Spinal cord (tissue), 9 donors: ENCODE measurements at regions not wholly inside any gene's neighbourhood (a gene's known extent, or its start where the extent isn't known, plus 50 kb on each side); places are given as distances from the start of the nearest gene placed in this dataset.

Source experiments
- DNase-seq, 6 donors: peaks; one replicate each; pipeline versions ENCODE4 v3.0.0 to v3.0.0-alpha.2; 2013 to 2015; ENCODE audit warnings: low spot score in 6 of 6, low read depth in 4 of 6
- H3K27ac ChIP-seq: one replicate; pipeline ENCODE4 v1.5.1; 2013; ENCODE audit warnings: low read depth, low read length, control low read depth
- H3K27me3 ChIP-seq: one replicate; pipeline ENCODE4 v1.6.1; 2013; ENCODE audit warnings: low read length; ENCODE audit not compliant: control insufficient read depth, insufficient read depth
- H3K36me3 ChIP-seq: one replicate; pipeline ENCODE4 v1.6.1; 2013; ENCODE audit warnings: low read length; ENCODE audit not compliant: control insufficient read depth, insufficient read depth
- H3K4me1 ChIP-seq: one replicate; pipeline ENCODE4 v1.6.1; 2013; ENCODE audit warnings: low read length; ENCODE audit not compliant: control insufficient read depth, insufficient read depth
- H3K4me3 ChIP-seq: one replicate; pipeline ENCODE4 v1.5.1; 2013; ENCODE audit warnings: low read depth, low read length, control low read depth
- H3K9me3 ChIP-seq: one replicate; pipeline ENCODE4 v1.6.1; 2013; ENCODE audit warnings: low read length; ENCODE audit not compliant: control insufficient read depth, insufficient read depth
- WGBS: methylation state at CpG from one replicate; pipeline ENCODE4 v1.1.5; 2013; ENCODE audit warnings: missing lambda C conversion rate; ENCODE audit not compliant: insufficient coverage; 5-methylcytosine and 5-hydroxymethylcytosine counted together
- donor health status: healthy.

- Histone ChIP-seq H3K4me3 (no peak overlapping the region), H3K27ac (no peak overlapping the region), H3K27me3 (no peaks in the 10 kb centered on the region), H3K36me3 (no peaks in the 10 kb centered on the region), H3K4me1 (no peaks in the 10 kb centered on the region), H3K9me3 (no peaks in the 10 kb centered on the region)
- WGBS, result 65% methylated on average over 5 of the region's 5 CpGs
- peak in 2 of 6 donors; percentile 9 to 21 for DNase-seq
Observed at GRCh38 chr1:106268070-106268469, 788.4 kb upstream of the PRMT6 start.

- no peak overlapping the region for H3K4me3 ChIP-seq
- H3K9me3 ChIP-seq, result no peaks in the 10 kb centered on the region
- H3K27ac ChIP-seq, result no peak overlapping the region
- H3K27me3 ChIP-seq, result no peaks in the 10 kb centered on the region
- H3K36me3 ChIP-seq, result no peaks in the 10 kb centered on the region
- no CpG with 5 or more reads among the region's 1 CpG for WGBS
- DNase-seq, result no peak
- H3K4me1 ChIP-seq, result no peaks in the 10 kb centered on the region
Observed at GRCh38 chr1:106276871-106277270, 779.6 kb upstream of the PRMT6 start.

- Histone ChIP-seq H3K9me3 (no peaks in the 10 kb centered on the region), H3K4me3 (no peak overlapping the region), H3K4me1 (no peaks in the 10 kb centered on the region), H3K27me3 (no peaks in the 10 kb centered on the region), H3K27ac (no peak overlapping the region), H3K36me3 (no peaks in the 10 kb centered on the region)
- no CpG with 5 or more reads among the region's 4 CpGs for WGBS
- no peak for DNase-seq
Observed at GRCh38 chr1:106277786-106278185, 778.7 kb upstream of the PRMT6 start.

- DNase-seq, result no peak
- Histone ChIP-seq H3K27me3 (no peaks in the 10 kb centered on the region), H3K4me3 (no peak overlapping the region), H3K4me1 (no peaks in the 10 kb centered on the region), H3K27ac (no peak overlapping the region), H3K9me3 (no peaks in the 10 kb centered on the region), H3K36me3 (no peaks in the 10 kb centered on the region)
- WGBS, result 80% methylated on average over 1 of the region's 2 CpGs
Observed at GRCh38 chr1:106278716-106279115, 777.8 kb upstream of the PRMT6 start.

- Histone ChIP-seq H3K27ac (no peak overlapping the region), H3K4me1 (no peaks in the 10 kb centered on the region), H3K9me3 (no peaks in the 10 kb centered on the region), H3K27me3 (no peaks in the 10 kb centered on the region), H3K4me3 (no peak overlapping the region), H3K36me3 (no peaks in the 10 kb centered on the region)
- peak in 1 of 6 donors; percentile 4 for DNase-seq
- WGBS, result 83% methylated on average over 2 of the region's 3 CpGs
Observed at GRCh38 chr1:106289265-106289928, 767.1 kb upstream of the PRMT6 start.

GRCh38 chr1:106290805-106291501 is 765.5 kb upstream of the PRMT6 start:
- DNase-seq, result peak in 3 of 6 donors; percentile 9 to 66 (median 58)
- WGBS, result 31% methylated on average over 9 of the region's 13 CpGs
- Histone ChIP-seq H3K4me1 (no peaks in the 10 kb centered on the region), H3K27ac (no peak overlapping the region), H3K36me3 (no peaks in the 10 kb centered on the region), H3K27me3 (no peaks in the 10 kb centered on the region), H3K9me3 (no peaks in the 10 kb centered on the region), H3K4me3 (no peak overlapping the region)

- H3K36me3 ChIP-seq, result no peaks in the 10 kb centered on the region
- H3K4me3 ChIP-seq, result no peak overlapping the region
- no peak for DNase-seq
- no peaks in the 10 kb centered on the region for H3K9me3 ChIP-seq
- H3K4me1 ChIP-seq, result no peaks in the 10 kb centered on the region
- no peaks in the 10 kb centered on the region for H3K27me3 ChIP-seq
- H3K27ac ChIP-seq, result no peak overlapping the region
- no CpG with 5 or more reads among the region's 4 CpGs for WGBS
Observed at GRCh38 chr1:106292130-106292529, 764.3 kb upstream of the PRMT6 start.

GRCh38 chr1:106296431-106296830 is 760.0 kb upstream of the PRMT6 start:
- no peak overlapping the region for H3K27ac ChIP-seq
- no peak for DNase-seq
- no CpG with 5 or more reads among the region's 1 CpG for WGBS
- H3K9me3 ChIP-seq, result no peaks in the 10 kb centered on the region
- no peaks in the 10 kb centered on the region for H3K4me1 ChIP-seq
- no peaks in the 10 kb centered on the region for H3K27me3 ChIP-seq
- H3K4me3 ChIP-seq, result no peak overlapping the region
- H3K36me3 ChIP-seq, result no peaks in the 10 kb centered on the region

- Histone ChIP-seq H3K27me3 (no peaks in the 10 kb centered on the region), H3K4me3 (no peak overlapping the region), H3K36me3 (no peaks in the 10 kb centered on the region), H3K4me1 (no peaks in the 10 kb centered on the region), H3K9me3 (peaks cover 7% of the 10 kb centered on the region), H3K27ac (no peak overlapping the region)
- 63% methylated on average over 3 of the region's 3 CpGs for WGBS
- DNase-seq, result no peak
Observed at GRCh38 chr1:106304106-106304505, 752.4 kb upstream of the PRMT6 start.

GRCh38 chr1:106319612-106320011 is 736.9 kb upstream of the PRMT6 start:
- no peaks in the 10 kb centered on the region for H3K27me3 ChIP-seq
- WGBS, result 100% methylated on average over 1 of the region's 3 CpGs
- no peak for DNase-seq
- no peak overlapping the region for H3K27ac ChIP-seq
- no peak overlapping the region for H3K4me3 ChIP-seq
- no peaks in the 10 kb centered on the region for H3K36me3 ChIP-seq
- H3K4me1 ChIP-seq, result no peaks in the 10 kb centered on the region
- H3K9me3 ChIP-seq, result no peaks in the 10 kb centered on the region
